Kidney epithelial cell (primary cell): ENCODE measurements at regions not wholly inside any gene's neighbourhood (a gene's known extent, or its start where the extent isn't known, plus 50 kb on each side); places are given as distances from the start of the nearest gene placed in this dataset.

Source experiments
- DNase-seq: peaks from one replicate; pipeline ENCODE4 v3.0.0-alpha.2; 2010; ENCODE audit warnings: low read depth
- H3K27me3 ChIP-seq: 2 replicates; pipeline ENCODE4 v1.6.0; 2011; ENCODE audit warnings: low read length; ENCODE audit not compliant: control insufficient read depth, insufficient read depth
- H3K36me3 ChIP-seq: 2 replicates; pipeline ENCODE4 v1.5.1; 2011; ENCODE audit warnings: low read length; ENCODE audit not compliant: control insufficient read depth, insufficient read depth
- H3K4me3 ChIP-seq: 2 replicates; pipeline ENCODE4 v1.5.1; 2011; ENCODE audit warnings: low read depth, mild to moderate bottlenecking, control low read depth, low read length
- TF ChIP-seq, protein P1 (sequence below): IDR thresholded peaks from 2 replicates; pipeline ENCODE4 v1.5.1; 2011; ENCODE audit warnings: mild to moderate bottlenecking, moderate library complexity, low read length, control low read depth, inconsistent platforms; ENCODE audit not compliant: insufficient read depth, poor library complexity, severe bottlenecking

DNA sequence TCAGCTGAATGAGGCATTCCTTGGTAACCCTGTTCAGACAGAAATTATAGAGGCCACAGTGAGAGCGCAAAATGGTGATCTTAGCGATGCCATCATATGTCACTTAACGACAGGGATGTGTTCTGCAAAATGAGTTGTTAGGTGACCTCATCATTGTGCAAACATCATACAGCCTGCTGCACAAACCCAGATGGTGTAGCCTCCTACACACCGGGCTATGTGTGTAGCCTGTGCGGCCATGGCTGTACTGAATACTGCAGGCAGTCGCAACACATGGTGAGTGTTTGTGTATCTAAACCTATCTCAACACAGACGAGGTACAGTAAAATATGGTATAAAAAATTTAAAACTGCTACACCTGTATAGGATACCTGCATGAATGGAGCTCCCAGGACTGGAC is 234.1 kb upstream of the PMEPA1 start:
- Histone ChIP-seq H3K27me3 (no peaks in the 10 kb centered on the region), H3K36me3 (no peaks in the 10 kb centered on the region), H3K4me3 (no peak overlapping the region)
- no peak for DNase-seq
- TF ChIP-seq, protein P1, sequence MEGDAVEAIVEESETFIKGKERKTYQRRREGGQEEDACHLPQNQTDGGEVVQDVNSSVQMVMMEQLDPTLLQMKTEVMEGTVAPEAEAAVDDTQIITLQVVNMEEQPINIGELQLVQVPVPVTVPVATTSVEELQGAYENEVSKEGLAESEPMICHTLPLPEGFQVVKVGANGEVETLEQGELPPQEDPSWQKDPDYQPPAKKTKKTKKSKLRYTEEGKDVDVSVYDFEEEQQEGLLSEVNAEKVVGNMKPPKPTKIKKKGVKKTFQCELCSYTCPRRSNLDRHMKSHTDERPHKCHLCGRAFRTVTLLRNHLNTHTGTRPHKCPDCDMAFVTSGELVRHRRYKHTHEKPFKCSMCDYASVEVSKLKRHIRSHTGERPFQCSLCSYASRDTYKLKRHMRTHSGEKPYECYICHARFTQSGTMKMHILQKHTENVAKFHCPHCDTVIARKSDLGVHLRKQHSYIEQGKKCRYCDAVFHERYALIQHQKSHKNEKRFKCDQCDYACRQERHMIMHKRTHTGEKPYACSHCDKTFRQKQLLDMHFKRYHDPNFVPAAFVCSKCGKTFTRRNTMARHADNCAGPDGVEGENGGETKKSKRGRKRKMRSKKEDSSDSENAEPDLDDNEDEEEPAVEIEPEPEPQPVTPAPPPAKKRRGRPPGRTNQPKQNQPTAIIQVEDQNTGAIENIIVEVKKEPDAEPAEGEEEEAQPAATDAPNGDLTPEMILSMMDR: no peak

- DNase-seq: no peak
- Histone ChIP-seq H3K4me3 (no peak overlapping the region), H3K27me3 (no peaks in the 10 kb centered on the region), H3K36me3 (no peaks in the 10 kb centered on the region)
- TF ChIP-seq, protein P1: no peak
These were observed 233.5 kb upstream of the PMEPA1 start for GRCh38 chr20:57943291-57943690.

- TF ChIP-seq, protein P1: no peak
- Histone ChIP-seq H3K27me3 (no peaks in the 10 kb centered on the region), H3K36me3 (no peaks in the 10 kb centered on the region), H3K4me3 (no peak overlapping the region)
- no peak for DNase-seq
These were observed 232.0 kb upstream of the PMEPA1 start for GRCh38 chr20:57941604-57942381.

DNA sequence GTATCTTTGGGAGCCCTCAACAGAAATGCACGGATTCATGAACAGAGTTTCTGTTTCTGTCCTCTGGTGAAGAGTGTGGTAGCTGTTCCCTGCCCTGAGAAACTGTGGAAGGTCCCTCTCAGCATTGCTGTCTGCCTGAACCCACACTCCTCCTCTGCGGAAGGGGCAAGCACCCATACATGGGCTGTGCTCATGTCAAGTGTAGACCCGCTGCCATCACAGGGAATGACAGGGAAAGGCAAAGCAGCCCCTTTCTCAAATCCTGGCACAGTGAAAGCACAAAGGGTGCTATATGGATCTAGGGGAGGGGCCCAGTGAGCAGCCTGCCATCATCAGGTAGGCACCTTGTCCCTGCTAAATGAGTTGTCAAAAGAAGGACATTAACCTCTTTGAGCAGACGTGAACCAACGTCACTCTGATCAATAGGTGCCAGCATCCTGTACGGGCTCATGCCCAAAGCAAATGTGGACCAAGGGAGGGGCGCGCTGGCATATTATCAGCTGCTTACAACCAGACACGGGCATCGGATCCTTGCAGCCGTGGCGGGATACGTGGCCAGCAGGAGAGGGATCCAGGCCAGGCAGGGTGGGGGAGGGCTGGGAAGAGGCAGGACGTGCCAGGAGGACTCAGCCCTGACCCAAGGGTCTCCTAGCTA is 231.2 kb upstream of the PMEPA1 start:
- TF ChIP-seq, protein P1: no peak
- Histone ChIP-seq H3K4me3 (no peak overlapping the region), H3K27me3 (no peaks in the 10 kb centered on the region), H3K36me3 (no peaks in the 10 kb centered on the region)
- no peak for DNase-seq

- H3K27me3 ChIP-seq: no peaks in the 10 kb centered on the region
- TF ChIP-seq, protein P1: no peak
- DNase-seq: no peak
These were observed 230.6 kb upstream of the PMEPA1 start for GRCh38 chr20:57940376-57940775.

More at GRCh38 chr20:57940376-57940775, 230.6 kb upstream of the PMEPA1 start:
- no peak overlapping the region for H3K4me3 ChIP-seq
- no peaks in the 10 kb centered on the region for H3K36me3 ChIP-seq
